Lower lobe of right lung (tissue), 2 donors: ENCODE measurements at regions not wholly inside any gene's neighbourhood (a gene's known extent, or its start where the extent isn't known, plus 50 kb on each side); places are given as distances from the start of the nearest gene placed in this dataset.

ENCODE experiments used
- ATAC-seq, 2 donors: fragments of 200-7000 bp; cut with Tn5 transposase; one replicate each; pipeline ENCODE4 v1.9.1; 2020 to 2022; ENCODE audit warnings: mild to moderate bottlenecking in 2 of 2, moderate library complexity in 2 of 2
- DNase-seq: peaks from one replicate; pipeline ENCODE4 v3.0.0-alpha.2; 2020
- H3K27ac ChIP-seq: fragments of 200-600 bp; one replicate; pipeline ENCODE4 v1.8.0; 2022
- H3K27me3 ChIP-seq: fragments of 200-600 bp; one replicate; pipeline ENCODE4 v1.8.0; 2022; ENCODE audit warnings: low read depth
- H3K36me3 ChIP-seq: fragments of 200-600 bp; one replicate; pipeline ENCODE4 v1.8.0; 2022; ENCODE audit warnings: mild to moderate bottlenecking
- H3K4me1 ChIP-seq: fragments of 200-600 bp; one replicate; pipeline ENCODE4 v1.8.0; 2022
- H3K4me3 ChIP-seq: fragments of 200-600 bp; one replicate; pipeline ENCODE4 v1.8.0; 2022; ENCODE audit warnings: mild to moderate bottlenecking
- H3K9me3 ChIP-seq: fragments of 200-600 bp; one replicate; pipeline ENCODE4 v1.8.0; 2022
- intact Hi-C: fragments of 100-400 bp; cut with DNase I; formaldehyde crosslinking; loops from one replicate; pipeline ENCODE4 v1.11.0; 2022
- TF ChIP-seq, protein P1 (sequence below): fragments of 200-600 bp; IDR thresholded peaks from one replicate; pipeline ENCODE4 v1.8.0; 2022; ENCODE audit warnings: antibody characterized with exemption, mild to moderate bottlenecking
- donor health status: DM: no; HTN: yes; CAD: no; lungs with severe emphysema.

DNA sequence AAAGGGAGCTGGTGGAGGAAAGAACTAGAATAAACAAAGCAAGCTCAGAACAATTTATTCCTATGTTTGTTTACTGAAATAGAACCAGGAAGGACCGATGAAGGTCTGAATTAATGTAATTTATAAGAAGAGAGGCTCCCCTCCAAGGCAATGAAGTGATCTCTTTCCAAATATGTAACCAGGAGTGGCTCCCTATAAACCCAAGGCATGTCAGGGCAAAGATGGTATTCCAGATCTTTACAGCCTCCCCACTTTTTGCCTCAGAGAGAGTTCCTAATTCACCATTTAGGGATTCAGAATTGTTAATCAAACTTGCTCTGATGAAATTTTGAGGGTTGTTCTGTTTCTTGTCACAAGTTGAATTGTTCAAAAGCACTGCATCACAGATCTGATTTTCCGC lies 88.8 kb downstream of the HDGFL1 start:
- Histone ChIP-seq H3K27ac (no peak overlapping the region), H3K36me3 (no peaks in the 10 kb centered on the region), H3K4me3 (no peak overlapping the region), H3K27me3 (no peaks in the 10 kb centered on the region), H3K4me1 (no peaks in the 10 kb centered on the region), H3K9me3 (no peaks in the 10 kb centered on the region)
- intact Hi-C loops, result no loop called here
- ATAC-seq (no peak), DNase-seq (no peak)
- TF ChIP-seq, protein P1, sequence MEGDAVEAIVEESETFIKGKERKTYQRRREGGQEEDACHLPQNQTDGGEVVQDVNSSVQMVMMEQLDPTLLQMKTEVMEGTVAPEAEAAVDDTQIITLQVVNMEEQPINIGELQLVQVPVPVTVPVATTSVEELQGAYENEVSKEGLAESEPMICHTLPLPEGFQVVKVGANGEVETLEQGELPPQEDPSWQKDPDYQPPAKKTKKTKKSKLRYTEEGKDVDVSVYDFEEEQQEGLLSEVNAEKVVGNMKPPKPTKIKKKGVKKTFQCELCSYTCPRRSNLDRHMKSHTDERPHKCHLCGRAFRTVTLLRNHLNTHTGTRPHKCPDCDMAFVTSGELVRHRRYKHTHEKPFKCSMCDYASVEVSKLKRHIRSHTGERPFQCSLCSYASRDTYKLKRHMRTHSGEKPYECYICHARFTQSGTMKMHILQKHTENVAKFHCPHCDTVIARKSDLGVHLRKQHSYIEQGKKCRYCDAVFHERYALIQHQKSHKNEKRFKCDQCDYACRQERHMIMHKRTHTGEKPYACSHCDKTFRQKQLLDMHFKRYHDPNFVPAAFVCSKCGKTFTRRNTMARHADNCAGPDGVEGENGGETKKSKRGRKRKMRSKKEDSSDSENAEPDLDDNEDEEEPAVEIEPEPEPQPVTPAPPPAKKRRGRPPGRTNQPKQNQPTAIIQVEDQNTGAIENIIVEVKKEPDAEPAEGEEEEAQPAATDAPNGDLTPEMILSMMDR, result no peak

DNA sequence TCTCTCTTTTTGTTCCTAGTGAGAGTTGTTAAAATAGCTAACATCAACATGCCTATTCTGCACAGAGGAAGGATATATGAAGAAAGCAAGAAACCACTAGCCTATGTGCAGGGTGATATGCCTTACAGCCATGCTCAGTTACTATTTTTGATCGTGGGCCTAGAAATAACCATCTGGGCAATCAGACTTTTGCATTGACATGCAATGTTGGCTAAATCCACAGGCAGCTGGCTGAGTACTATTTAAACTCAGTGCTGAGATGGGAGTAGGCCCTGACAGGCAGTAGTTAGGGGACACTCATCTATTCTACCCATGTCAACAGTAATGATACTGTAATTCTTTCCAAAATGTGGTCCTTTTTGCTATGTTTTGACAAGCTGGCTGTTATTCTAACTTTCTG lies 89.6 kb downstream of the HDGFL1 start:
- H3K36me3 ChIP-seq, result no peaks in the 10 kb centered on the region
- DNase-seq (no peak), ATAC-seq (no peak)
- no peaks in the 10 kb centered on the region for H3K4me1 ChIP-seq
- TF ChIP-seq, protein P1, result no peak
- intact Hi-C loops, result no loop called here
- no peaks in the 10 kb centered on the region for H3K9me3 ChIP-seq
- H3K27ac ChIP-seq, result no peak overlapping the region
- H3K4me3 ChIP-seq, result no peak overlapping the region
- H3K27me3 ChIP-seq, result no peaks in the 10 kb centered on the region

DNA sequence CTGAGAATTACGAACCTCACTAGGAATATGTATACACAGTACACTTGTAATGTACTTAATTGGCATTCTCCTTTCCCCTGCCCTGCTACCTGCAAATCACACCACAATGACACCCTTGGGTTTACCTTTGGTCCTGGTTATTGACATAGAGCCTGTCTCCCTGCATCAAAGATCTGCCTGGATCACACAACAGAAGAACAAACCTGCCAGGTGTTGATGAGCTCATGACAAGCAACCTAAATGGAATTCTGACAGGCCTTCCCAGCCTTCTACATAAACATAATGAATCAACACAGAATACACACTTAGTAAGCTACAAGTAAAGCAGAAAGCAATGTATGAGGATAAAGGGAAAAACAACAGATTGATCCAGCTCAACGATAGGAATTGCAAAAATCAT lies 95.6 kb downstream of the HDGFL1 start:
- TF ChIP-seq, protein P1, result no peak
- intact Hi-C loops, result no loop called here
- ATAC-seq (no peak), DNase-seq (no peak)
- H3K4me1 ChIP-seq, result no peaks in the 10 kb centered on the region
- no peak overlapping the region for H3K27ac ChIP-seq
- H3K9me3 ChIP-seq, result no peaks in the 10 kb centered on the region
- H3K4me3 ChIP-seq, result no peak overlapping the region
- no peaks in the 10 kb centered on the region for H3K27me3 ChIP-seq
- no peaks in the 10 kb centered on the region for H3K36me3 ChIP-seq

DNA sequence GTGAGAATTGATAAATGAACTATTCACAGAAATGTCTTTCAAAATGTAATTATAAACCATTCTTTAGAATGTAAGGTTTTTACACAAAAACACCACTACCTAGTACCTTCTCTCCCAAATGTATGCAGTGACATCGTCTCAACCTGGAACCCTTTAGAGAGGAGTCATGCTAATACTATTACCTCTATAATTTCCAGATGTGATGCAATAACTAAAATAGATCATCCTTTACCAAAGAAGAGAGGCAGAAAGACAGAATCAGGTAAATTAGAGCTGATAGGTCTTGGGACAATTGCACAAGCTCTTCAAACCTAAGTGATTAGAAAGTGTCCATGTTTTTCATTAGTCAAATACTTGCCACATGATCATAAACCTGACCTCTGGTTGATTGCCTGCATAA lies 96.7 kb downstream of the HDGFL1 start:
- DNase-seq (no peak), ATAC-seq (no peak)
- H3K27me3 ChIP-seq, result no peaks in the 10 kb centered on the region
- H3K27ac ChIP-seq, result no peak overlapping the region
- H3K4me3 ChIP-seq, result no peak overlapping the region
- H3K36me3 ChIP-seq, result no peaks in the 10 kb centered on the region
- H3K4me1 ChIP-seq, result no peaks in the 10 kb centered on the region
- intact Hi-C loops, result no loop called here
- H3K9me3 ChIP-seq, result no peaks in the 10 kb centered on the region
- TF ChIP-seq, protein P1, result no peak

DNA sequence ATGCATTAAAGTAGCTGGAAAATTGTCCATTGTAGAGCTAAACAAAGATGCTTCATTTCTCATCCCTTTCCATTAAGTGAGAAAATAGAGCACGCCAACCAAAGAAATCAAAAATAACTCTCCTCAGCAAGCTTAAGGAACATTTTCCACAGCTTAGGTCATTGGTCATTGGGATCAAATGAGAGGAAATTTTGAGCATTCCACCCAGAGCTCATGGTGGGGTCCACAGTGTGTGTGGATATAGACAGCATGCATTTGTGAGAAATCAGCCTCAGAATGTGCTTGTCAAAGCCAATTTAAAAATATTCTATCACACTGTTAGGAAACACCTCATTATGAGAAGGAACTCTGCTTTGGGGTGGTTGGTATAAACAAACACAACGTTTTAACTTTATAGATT lies 97.2 kb downstream of the HDGFL1 start:
- Histone ChIP-seq H3K4me3 (no peak overlapping the region), H3K4me1 (no peaks in the 10 kb centered on the region), H3K36me3 (no peaks in the 10 kb centered on the region), H3K27me3 (no peaks in the 10 kb centered on the region), H3K27ac (no peak overlapping the region), H3K9me3 (no peaks in the 10 kb centered on the region)
- ATAC-seq, result no peak
- intact Hi-C loops, result no loop called here
- TF ChIP-seq, protein P1, result no peak
- DNase-seq, result no peak

DNA sequence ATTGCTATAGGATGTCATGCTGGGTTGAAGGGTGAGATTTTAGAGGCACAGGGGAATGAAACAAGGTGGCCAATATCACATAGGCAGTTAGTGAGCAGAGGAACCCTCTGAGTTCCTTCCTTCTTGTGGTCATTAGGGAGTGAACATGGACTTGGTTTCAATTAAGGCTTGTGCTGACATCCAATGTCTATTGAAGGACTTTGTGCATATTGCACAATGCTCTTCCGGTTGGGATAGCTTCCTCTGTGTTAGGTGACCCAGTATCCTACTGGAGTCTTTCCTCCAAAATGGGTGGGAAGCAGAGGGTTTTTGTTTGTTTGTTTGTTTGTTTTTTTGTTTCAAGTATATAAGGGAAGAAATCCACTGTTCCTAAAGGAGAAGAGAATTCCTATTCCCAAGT lies 98.5 kb downstream of the HDGFL1 start:
- no peak overlapping the region for H3K4me3 ChIP-seq
- TF ChIP-seq, protein P1, result no peak
- H3K4me1 ChIP-seq, result no peaks in the 10 kb centered on the region
- ATAC-seq (no peak), DNase-seq (no peak)
- no peaks in the 10 kb centered on the region for H3K27me3 ChIP-seq
- no peaks in the 10 kb centered on the region for H3K9me3 ChIP-seq
- intact Hi-C loops, result no loop called here
- no peaks in the 10 kb centered on the region for H3K36me3 ChIP-seq
- no peak overlapping the region for H3K27ac ChIP-seq
